DND-41 (cell line): ENCODE measurements at regions not wholly inside any gene's neighbourhood (a gene's known extent, or its start where the extent isn't known, plus 50 kb on each side); places are given as distances from the start of the nearest gene placed in this dataset.

Experiments used
- ATAC-seq: fragments of 200-7000 bp; cut with Tn5 transposase; 3 replicates; pipeline ENCODE4 v1.9.1; 2021; ENCODE audit warnings: low read depth; ENCODE audit not compliant: insufficient read depth
- DNase-seq: peaks from one replicate; pipeline ENCODE4 v3.0.0-alpha.2; 2020
- H2AFZ ChIP-seq: 2 replicates; pipeline ENCODE4 v1.6.0; 2012; ENCODE audit warnings: low read depth, low read length
- H3K27ac ChIP-seq: 2 replicates; pipeline ENCODE4 v1.5.1; 2012; ENCODE audit warnings: low read length, inconsistent platforms
- H3K27me3 ChIP-seq: fragments of 200-600 bp; sonication (generic); 2 replicates; pipeline ENCODE4 v1.6.0; 2012; ENCODE audit warnings: low read length, mild to moderate bottlenecking, inconsistent platforms; ENCODE audit not compliant: insufficient read depth, poor library complexity
- H3K36me3 ChIP-seq: 2 replicates; pipeline ENCODE4 v1.5.1; 2012; ENCODE audit warnings: low read length, inconsistent platforms; ENCODE audit not compliant: insufficient read depth
- H3K4me1 ChIP-seq: 2 replicates; pipeline ENCODE4 v1.5.1; 2012; ENCODE audit warnings: mild to moderate bottlenecking, low read length; ENCODE audit not compliant: insufficient read depth
- H3K4me2 ChIP-seq: 2 replicates; pipeline ENCODE4 v1.6.0; 2012; ENCODE audit warnings: mild to moderate bottlenecking, moderate library complexity, low read length, inconsistent platforms; ENCODE audit not compliant: insufficient read depth
- H3K4me3 ChIP-seq, 2 experiments: fragments of 200-600 bp in 1 of 2; shearing (Covaris generic) in 1 of 2; 2 replicates each; pipeline ENCODE4 v1.5.1; 2012 to 2016; ENCODE audit warnings: inconsistent platforms in 2 of 2, low read length in 2 of 2, mild to moderate bottlenecking in 2 of 2, low read depth in 1 of 2, moderate library complexity in 1 of 2
- H3K79me2 ChIP-seq: 2 replicates; pipeline ENCODE4 v1.6.0; 2012; ENCODE audit warnings: low read length, inconsistent platforms; ENCODE audit not compliant: insufficient read depth
- H3K9ac ChIP-seq: 2 replicates; pipeline ENCODE4 v1.6.0; 2012; ENCODE audit warnings: low read depth, mild to moderate bottlenecking, inconsistent platforms, low read length, moderate library complexity
- H3K9me3 ChIP-seq: 2 replicates; pipeline ENCODE4 v1.5.1; 2012; ENCODE audit warnings: low read length, moderate library complexity, mild to moderate bottlenecking, inconsistent platforms; ENCODE audit not compliant: insufficient read depth, severe bottlenecking
- H4K20me1 ChIP-seq: 2 replicates; pipeline ENCODE4 v1.6.0; 2012; ENCODE audit warnings: low read length; ENCODE audit not compliant: insufficient read depth
- CTCF ChIP-seq: IDR thresholded peaks from 2 replicates; pipeline ENCODE4 v1.5.1; 2012; ENCODE audit warnings: borderline replicate concordance, low read length, moderate library complexity, mild to moderate bottlenecking; ENCODE audit not compliant: poor library complexity, severe bottlenecking; ENCODE audit errors: extremely low read depth
- EZH2 ChIP-seq: IDR thresholded peaks from 3 replicates; pipeline ENCODE4 v1.6.1; 2012; ENCODE audit warnings: borderline replicate concordance, low read depth, mild to moderate bottlenecking, moderate library complexity, low read length, inconsistent platforms; ENCODE audit not compliant: severe bottlenecking

- no peaks in the 10 kb centered on the region for H3K79me2 ChIP-seq
- no peak for TF ChIP-seq EZH2
- TF ChIP-seq CTCF = no peak
- no peaks in the 10 kb centered on the region for H3K9me3 ChIP-seq
- no peak overlapping the region for H3K4me2 ChIP-seq
- no peaks in the 10 kb centered on the region for H3K4me1 ChIP-seq
- no peak for ATAC-seq
- no peak for DNase-seq
- no peaks in the 10 kb centered on the region for H3K36me3 ChIP-seq
- no peak overlapping the region for H3K9ac ChIP-seq
- no peak overlapping the region for H3K27ac ChIP-seq
- no peak overlapping the region for H3K4me3 ChIP-seq
- no peak overlapping the region for H2AFZ ChIP-seq
- H3K27me3 ChIP-seq = peaks cover 2% of the 10 kb centered on the region
- H4K20me1 ChIP-seq = no peaks in the 10 kb centered on the region
Measured at GRCh38 chr19:30144242-30144758, 202.3 kb downstream of the URI1 start.

DNA sequence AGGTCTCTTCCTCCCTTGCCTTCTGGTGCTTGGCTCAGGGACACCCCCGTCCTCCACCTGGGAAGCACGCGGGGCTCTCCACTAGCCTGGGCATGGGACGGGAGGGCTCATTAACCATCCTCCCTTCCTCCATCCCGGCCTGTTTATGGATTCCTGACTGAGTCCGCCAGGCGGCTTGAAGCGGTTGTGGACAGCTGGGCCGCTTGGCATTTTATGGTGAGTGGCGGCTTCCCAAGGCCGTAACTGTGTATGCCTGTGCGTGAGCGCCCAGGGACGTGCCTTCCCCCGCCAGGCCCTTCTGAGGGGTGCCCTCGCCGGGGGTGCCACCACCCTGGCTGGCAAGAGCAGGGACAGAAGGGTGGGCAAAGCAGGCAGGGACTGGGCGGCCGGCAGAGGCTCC, 202.8 kb downstream of the URI1 start:
- Histone ChIP-seq H3K79me2 (no peaks in the 10 kb centered on the region), H2AFZ (no peak overlapping the region), H3K4me1 (no peaks in the 10 kb centered on the region), H3K9ac (no peak overlapping the region), H3K9me3 (no peaks in the 10 kb centered on the region), H3K4me3 (no peak overlapping the region), H3K27me3 (no peaks in the 10 kb centered on the region), H4K20me1 (no peaks in the 10 kb centered on the region), H3K4me2 (no peak overlapping the region), H3K27ac (no peak overlapping the region), H3K36me3 (no peaks in the 10 kb centered on the region)
- TF ChIP-seq CTCF (no peak), EZH2 (no peak)
- DNase-seq (no peak), ATAC-seq (no peak)

DNA sequence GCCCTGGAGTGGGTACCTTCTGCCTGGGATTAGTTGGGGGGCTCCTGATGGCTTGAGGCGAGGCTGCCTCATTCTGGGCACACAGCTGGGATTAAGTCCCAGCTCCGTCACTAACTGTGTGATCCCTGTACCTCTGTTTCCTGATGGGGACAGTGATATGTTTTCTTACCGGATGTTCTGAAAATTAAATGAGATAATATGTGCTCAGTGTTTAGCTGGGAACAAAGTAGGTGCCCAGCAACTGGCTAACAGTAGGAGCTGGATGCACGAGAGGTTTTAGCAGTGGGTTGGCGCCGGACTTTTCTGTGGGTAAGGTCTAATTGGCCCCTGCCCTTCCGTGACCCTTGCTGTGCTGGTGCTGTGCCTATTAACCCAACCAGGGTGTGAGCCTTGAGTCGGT, 203.4 kb downstream of the URI1 start:
- no peak overlapping the region for H3K4me2 ChIP-seq
- DNase-seq (no peak), ATAC-seq (no peak)
- H3K27me3 ChIP-seq = no peaks in the 10 kb centered on the region
- TF ChIP-seq EZH2 (no peak), CTCF (no peak)
- no peak overlapping the region for H2AFZ ChIP-seq
- H3K79me2 ChIP-seq = no peaks in the 10 kb centered on the region
- H3K27ac ChIP-seq = no peak overlapping the region
- H3K4me3 ChIP-seq = no peak overlapping the region
- H3K4me1 ChIP-seq = no peaks in the 10 kb centered on the region
- no peak overlapping the region for H3K9ac ChIP-seq
- no peaks in the 10 kb centered on the region for H4K20me1 ChIP-seq
- H3K9me3 ChIP-seq = no peaks in the 10 kb centered on the region
- H3K36me3 ChIP-seq = no peaks in the 10 kb centered on the region

GRCh38 chr19:30146346-30146745, 204.3 kb downstream of the URI1 start:
- Histone ChIP-seq H3K9me3 (no peaks in the 10 kb centered on the region), H3K79me2 (no peaks in the 10 kb centered on the region), H3K4me3 (no peak overlapping the region), H3K4me1 (no peaks in the 10 kb centered on the region), H3K27me3 (peaks cover 3% of the 10 kb centered on the region), H2AFZ (no peak overlapping the region), H3K27ac (no peak overlapping the region), H4K20me1 (no peaks in the 10 kb centered on the region), H3K9ac (no peak overlapping the region), H3K4me2 (no peak overlapping the region), H3K36me3 (no peaks in the 10 kb centered on the region)
- ATAC-seq (no peak), DNase-seq (no peak)
- TF ChIP-seq EZH2 (no peak), CTCF (no peak)
